ENCODE measurements at regions not wholly inside any gene's neighbourhood (a gene's known extent, or its start where the extent isn't known, plus 50 kb on each side); places are given as distances from the start of the nearest gene placed in this dataset.
A peak's percentile ranks its signal among the peaks of the same experiment; 100 is the strongest.
"Not testable (repeated sequence)": the region's sequence is repeated elsewhere in the genome, so short reads cannot be mapped to it uniquely, and the experiment has no call there.

GRCh38 chr1:229736376-229736775, 110.3 kb downstream of the URB2 start:
- CTCF ChIA-PET, result no interaction called here
- peaks cover 13% of the 10 kb centered on the region for H3K9me3 Mint-ChIP-seq
- intact Hi-C loops (cut with micrococcal nuclease), result no loop called here
- no peaks in the 10 kb centered on the region for H3K36me3 Mint-ChIP-seq (ENCODE audit: low read depth)
- POLR2A ChIA-PET, result no interaction called here
- no peaks in the 10 kb centered on the region for H3K4me1 Mint-ChIP-seq
- DNase-seq, result no peak
- TF ChIP-seq CTCF (IDR thresholded peaks at IDR 0.05), result no peak
- no peak overlapping the region for H3K27ac Mint-ChIP-seq
- ATAC-seq (ENCODE audit: low read depth), result no peak
- H3K4me3 Mint-ChIP-seq, result no peak overlapping the region
- H3K27me3 Mint-ChIP-seq, result no peaks in the 10 kb centered on the region

GRCh38 chr1:229742614-229743013, 116.6 kb downstream of the URB2 start:
- H3K27ac Mint-ChIP-seq; DNase-seq; intact Hi-C loops (cut with micrococcal nuclease); POLR2A ChIA-PET; ATAC-seq (ENCODE audit: low read depth); CTCF ChIA-PET; H3K4me1 Mint-ChIP-seq; H3K36me3 Mint-ChIP-seq (ENCODE audit: low read depth); H3K4me3 Mint-ChIP-seq: not testable (repeated sequence)
- Mint-ChIP-seq H3K27me3 (peaks cover 13% of the 10 kb centered on the region), H3K9me3 (peaks cover 24% of the 10 kb centered on the region)

- Mint-ChIP-seq H3K27me3 (peaks cover 17% of the 10 kb centered on the region), H3K36me3 (ENCODE audit: low read depth) (no peaks in the 10 kb centered on the region), H3K9me3 (no peaks in the 10 kb centered on the region), H3K27ac (no peak overlapping the region), H3K4me1 (peaks cover 12% of the 10 kb centered on the region), H3K4me3 (no peak overlapping the region)
- TF ChIP-seq CTCF (IDR thresholded peaks at IDR 0.05), result no peak
- ChIA-PET POLR2A (no interaction called here), CTCF (no interaction called here)
- DNase-seq (no peak), ATAC-seq (ENCODE audit: low read depth) (no peak)
- intact Hi-C loops (cut with micrococcal nuclease), result no loop called here
Observed at GRCh38 chr1:229749992-229750391, 123.9 kb downstream of the URB2 start.

GRCh38 chr1:229751610-229752009, 125.6 kb downstream of the URB2 start:
- intact Hi-C loops (cut with micrococcal nuclease), result no loop called here
- Mint-ChIP-seq H3K36me3 (ENCODE audit: low read depth) (no peaks in the 10 kb centered on the region), H3K4me1 (peaks cover 12% of the 10 kb centered on the region), H3K27ac (no peak overlapping the region), H3K4me3 (no peak overlapping the region), H3K9me3 (no peaks in the 10 kb centered on the region), H3K27me3 (peaks cover 7% of the 10 kb centered on the region)
- ChIA-PET POLR2A (no interaction called here), CTCF (no interaction called here)
- DNase-seq (no peak), ATAC-seq (ENCODE audit: low read depth) (no peak)
- TF ChIP-seq CTCF (IDR thresholded peaks at IDR 0.05), result no peak

- H3K4me1 Mint-ChIP-seq, result peaks cover 12% of the 10 kb centered on the region
- POLR2A ChIA-PET, result no interaction called here
- no peak for TF ChIP-seq CTCF (IDR thresholded peaks at IDR 0.05)
- peaks cover 7% of the 10 kb centered on the region for H3K27me3 Mint-ChIP-seq
- CTCF ChIA-PET, result no interaction called here
- ATAC-seq (ENCODE audit: low read depth), result no peak
- H3K9me3 Mint-ChIP-seq, result no peaks in the 10 kb centered on the region
- no peak overlapping the region for H3K4me3 Mint-ChIP-seq
- no peak for DNase-seq
- H3K27ac Mint-ChIP-seq, result no peak overlapping the region
- H3K36me3 Mint-ChIP-seq (ENCODE audit: low read depth), result no peaks in the 10 kb centered on the region
- intact Hi-C loops (cut with micrococcal nuclease), result no loop called here
Observed at GRCh38 chr1:229752679-229753078, 126.6 kb downstream of the URB2 start.

GRCh38 chr1:229753764-229754551, 127.9 kb downstream of the URB2 start:
- no peaks in the 10 kb centered on the region for H3K9me3 Mint-ChIP-seq
- peaks cover 12% of the 10 kb centered on the region for H3K4me1 Mint-ChIP-seq
- ChIA-PET POLR2A (no interaction called here), CTCF (no interaction called here)
- H3K4me3 Mint-ChIP-seq, result peak overlapping the region; percentile 13
- ATAC-seq (ENCODE audit: low read depth) (peak; percentile 50), DNase-seq (no peak)
- intact Hi-C loops (cut with micrococcal nuclease), result no loop called here
- TF ChIP-seq CTCF (IDR thresholded peaks at IDR 0.05), result no peak
- no peak overlapping the region for H3K27ac Mint-ChIP-seq
- no peaks in the 10 kb centered on the region for H3K36me3 Mint-ChIP-seq (ENCODE audit: low read depth)
- peaks cover 3% of the 10 kb centered on the region for H3K27me3 Mint-ChIP-seq

All from activated B cell treated with CpG ODN at 0.5 μM for 24 hours (primary cell).